Activated CD4-positive, alpha-beta T cell treated with anti-CD3 and anti-CD28 coated beads for 24 hours (primary cell): ENCODE measurements at regions not wholly inside any gene's neighbourhood (a gene's known extent, or its start where the extent isn't known, plus 50 kb on each side); places are given as distances from the start of the nearest gene placed in this dataset.

Experiments
- DNase-seq, 2 donors: peaks; one replicate each; pipeline ENCODE4 v3.0.0-alpha.2; 2020; ENCODE audit warnings: low read depth in 2 of 2

DNA sequence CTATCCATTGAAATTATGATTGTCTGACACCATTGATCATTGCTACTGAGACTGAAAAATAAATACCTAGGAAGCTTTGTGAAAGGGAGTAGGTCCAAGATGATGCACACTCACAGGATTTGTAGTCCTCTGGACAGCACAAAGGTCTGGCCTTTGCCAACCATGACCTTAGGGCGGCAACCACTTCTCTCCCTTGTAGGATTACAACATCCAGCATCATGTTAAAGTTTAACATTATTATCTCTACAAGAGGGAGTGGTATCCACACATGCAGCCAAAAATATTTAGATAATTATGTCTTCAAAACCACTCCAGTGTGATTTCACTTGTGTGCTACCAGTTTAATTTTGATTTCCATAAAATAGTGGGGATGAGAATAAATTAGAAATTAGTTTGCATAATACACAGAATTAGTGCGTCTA lies 51.1 kb upstream of the NHSL1 start:
- DNase-seq: no peak

DNA sequence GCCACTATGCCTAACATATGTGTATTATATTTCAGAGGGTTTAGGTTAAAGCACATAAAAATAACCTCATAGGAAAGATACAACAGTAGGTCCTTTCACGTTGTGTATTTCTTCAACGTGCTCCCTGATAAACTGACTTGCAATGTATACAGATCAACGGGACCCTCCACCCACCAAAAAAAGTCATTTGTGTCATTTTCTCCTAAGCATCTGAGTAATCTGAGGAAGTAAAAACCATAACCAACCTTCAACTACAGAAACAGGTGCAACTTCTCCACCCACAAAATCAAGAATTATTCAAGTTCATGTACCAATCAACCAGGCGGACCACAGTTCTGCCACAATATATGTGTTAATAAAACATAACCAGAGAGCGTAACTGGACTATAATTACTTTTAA lies 54.9 kb upstream of the NHSL1 start:
- no peak for DNase-seq

DNA sequence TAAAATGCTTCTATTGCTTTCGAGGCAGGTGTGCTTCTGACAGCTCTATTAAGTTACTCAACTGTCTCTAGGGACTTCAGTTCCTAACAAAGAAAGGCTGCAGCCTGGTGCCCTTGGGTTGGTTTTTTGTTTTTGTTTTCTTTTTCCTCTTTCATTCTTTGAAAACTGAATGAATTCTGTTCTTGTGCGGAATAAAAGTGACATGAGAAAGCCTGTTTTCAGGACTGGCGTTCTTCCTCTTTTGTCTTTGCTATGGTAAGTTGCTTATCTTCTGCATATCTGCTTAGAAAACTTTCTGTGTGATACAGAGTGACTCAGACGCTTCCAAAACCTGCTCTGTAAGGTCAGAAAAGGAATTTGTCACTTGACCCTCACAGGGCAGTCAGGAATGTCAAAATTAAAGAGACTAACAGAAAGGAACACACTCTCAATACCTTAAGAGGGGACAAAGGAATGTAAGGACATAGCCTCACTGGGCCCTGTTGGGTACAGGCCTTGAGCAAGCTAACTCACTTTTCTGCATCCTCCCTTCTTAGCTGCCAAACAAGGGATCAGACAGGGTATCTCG lies 56.2 kb upstream of the NHSL1 start:
- no peak for DNase-seq

DNA sequence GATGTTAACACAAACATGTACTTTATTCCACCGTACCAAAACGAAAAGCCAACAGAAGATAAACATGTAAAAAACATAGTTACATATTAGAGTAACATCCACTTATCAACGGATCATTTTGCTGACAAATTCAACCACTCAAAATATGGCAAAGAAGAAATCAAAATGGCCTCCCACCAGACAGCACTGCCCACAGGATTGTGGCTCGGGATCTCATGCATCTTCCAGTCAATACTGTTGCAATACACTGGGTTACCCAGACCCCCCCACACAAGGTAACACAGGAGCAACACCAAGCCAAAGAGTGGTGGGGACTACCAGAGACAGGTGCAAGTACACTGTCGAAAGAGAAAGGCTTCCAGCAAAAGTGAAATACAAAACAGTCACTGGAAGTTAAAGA lies 57.9 kb upstream of the NHSL1 start:
- no peak for DNase-seq

DNA sequence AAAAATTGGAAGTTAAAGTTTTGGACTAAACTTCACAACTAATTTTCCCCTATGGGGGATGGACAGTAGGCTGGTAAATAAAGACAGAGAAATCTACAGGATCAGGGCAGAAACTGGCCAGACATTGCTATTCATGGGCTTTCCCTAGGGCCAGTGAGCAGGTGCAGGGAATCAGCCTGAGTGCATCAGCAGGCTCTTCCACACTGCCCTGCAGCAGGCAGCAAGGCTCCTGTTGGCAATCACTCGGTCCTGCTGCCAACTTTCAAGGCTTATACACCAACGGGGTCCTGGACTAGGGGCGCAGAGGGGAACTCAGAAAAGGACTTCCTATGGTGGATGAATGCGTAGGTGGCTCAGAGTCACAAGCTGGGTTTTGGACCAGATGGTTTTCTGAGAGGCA lies 59.8 kb upstream of the NHSL1 start:
- no peak for DNase-seq

DNA sequence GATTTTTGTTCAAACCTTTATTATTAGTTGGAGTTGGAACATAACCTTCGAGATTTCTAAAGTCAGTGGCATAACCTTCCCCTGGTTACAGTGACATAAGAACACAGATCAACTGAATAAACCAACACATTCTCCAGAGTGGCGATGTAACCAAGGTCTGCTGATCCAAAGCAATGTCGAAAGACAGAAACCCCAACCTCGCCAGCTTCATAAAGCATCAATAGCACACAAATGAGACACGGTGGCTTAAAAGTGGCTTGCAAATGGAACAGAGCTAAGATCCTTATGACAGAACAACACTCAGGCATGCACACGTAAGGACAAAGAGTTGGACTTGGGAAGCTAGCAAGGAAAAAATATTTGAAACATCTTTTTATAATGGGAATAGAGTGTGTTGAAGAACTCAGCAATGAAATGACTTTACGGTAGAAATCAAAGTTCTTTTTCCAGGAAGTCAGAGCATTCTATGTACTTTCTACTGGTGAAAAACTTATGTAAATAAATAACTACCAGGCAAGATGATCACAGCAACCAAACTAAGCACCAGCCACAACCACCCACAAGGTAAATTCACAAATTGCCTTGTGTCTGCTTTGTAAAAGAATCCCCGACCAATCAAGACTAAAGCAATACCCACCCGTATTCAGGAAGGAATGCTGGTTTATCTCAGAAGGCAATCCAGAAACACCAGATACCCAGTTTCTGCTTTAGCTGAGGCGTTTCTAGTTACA lies 61.0 kb upstream of the NHSL1 start:
- DNase-seq: no peak

DNA sequence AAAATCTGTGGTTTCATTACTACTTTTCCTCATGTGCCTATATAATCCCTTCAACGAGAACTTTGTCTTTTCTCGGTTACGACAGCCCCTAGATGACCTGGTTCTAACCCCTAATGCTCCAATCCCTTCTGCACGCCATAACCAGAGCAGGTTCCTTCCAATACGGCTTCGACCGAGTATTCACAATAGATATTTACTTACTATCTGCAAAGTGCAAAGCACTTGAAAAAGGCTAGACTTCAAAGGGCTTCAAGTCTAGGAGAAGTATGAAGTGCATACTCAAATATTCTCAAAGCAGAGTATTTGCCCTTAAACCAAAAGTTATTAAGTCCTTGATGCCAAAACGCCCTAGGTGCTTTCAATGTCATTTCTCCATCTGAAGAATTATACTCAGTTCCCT lies 63.4 kb upstream of the NHSL1 start:
- DNase-seq: no peak

DNA sequence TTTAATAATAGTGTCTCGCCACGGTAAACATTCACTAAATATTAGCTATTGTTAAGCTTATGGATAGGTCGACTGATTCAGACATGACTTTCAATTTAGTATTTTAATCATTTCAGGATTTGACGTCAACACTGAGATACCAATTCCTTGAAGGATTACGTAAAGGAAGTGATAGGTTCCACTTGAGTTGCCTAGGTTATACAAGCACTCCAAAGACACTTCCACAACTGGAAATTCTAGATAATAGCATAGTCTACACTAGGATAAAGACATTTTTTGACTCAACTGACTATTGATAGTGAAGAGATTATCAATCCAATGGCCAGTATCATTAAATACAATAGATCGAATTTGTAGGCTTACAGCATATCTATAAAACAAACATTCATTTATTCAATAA lies 63.9 kb upstream of the NHSL1 start:
- no peak for DNase-seq

DNA sequence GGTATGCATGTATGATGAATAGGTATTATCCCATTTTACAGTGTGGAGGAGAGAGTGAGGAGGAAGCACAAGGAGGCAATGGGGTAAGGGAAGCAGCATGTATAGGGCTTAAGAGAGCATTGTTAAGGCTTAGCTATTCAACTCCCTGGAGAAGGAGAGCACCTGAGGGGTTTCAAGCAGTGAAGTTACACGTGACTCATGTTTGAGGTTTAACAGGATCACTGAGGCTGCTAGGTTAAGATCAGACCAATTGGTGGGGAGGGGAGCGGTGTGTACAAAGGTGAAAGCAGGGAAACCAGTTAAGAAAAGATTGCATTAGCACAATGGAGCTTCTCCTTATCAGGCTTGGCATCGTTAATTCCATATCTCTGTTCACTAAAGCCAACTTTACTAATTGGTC lies 64.4 kb upstream of the NHSL1 start:
- DNase-seq: no peak

DNA sequence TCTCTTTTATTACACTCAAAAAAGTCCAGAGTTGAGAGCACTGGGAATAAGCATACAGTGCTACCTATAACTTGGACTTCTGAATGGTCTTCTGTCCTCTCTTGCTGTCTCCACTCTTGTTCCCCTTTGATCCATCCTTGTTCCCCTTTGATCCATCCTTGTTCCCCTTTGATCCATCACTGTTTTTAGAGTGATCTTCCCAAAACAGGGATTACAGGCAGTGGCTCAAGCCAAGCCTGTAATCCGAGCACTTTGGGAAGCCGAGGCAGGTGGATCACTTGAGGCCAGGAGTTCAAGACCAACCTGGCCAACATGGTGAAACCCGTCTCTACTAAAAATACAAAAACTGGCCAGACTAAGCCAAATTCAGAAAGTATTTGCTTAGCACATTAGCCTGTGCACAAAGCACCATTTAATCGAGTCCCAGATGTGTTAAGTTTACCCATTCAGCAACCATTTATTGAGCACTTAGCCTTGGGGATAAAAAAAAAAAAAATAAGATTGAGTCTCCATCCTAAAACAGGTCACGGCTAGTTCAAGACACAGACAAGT lies 65.0 kb upstream of the NHSL1 start:
- no peak for DNase-seq

DNA sequence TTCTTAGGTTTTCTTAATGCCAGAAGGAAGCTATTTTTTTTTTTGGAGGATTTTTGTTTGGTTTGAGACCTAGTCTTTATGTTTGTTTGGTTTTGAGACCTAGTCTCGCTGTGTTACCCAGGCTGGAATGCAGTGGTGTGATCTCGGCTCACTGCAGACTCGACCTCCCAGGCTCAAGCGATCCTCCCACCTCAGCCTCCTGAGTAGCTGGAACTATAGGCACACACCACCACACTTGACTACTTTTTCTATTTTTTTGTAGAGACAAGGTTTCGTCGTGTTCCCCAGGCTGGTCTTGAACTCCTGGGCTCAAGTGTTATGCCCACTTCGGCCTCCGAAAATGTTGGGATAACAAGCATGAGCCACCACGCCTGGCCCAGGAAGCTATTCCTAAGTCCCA lies 67.8 kb upstream of the NHSL1 start:
- no peak for DNase-seq

DNA sequence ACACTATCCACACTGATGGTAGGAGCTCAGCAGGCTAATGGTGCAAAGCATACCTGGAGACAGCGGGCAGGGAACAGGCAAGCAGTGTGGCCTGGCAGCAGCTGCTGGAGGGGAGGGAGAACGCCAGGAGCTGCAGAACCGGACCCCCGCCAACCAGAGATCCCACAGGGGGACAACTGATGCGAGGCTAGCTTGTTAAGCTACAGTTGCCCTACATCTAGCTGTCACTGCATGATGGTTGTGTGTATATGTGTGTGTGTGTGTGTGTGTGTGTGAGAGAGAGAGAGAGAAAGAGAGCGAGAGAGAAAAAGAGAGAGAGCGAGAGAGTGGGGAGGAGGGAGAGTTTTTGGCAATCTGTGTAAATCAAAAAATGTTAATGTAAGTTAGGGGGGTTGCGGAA lies 69.7 kb upstream of the NHSL1 start:
- no peak for DNase-seq

DNA sequence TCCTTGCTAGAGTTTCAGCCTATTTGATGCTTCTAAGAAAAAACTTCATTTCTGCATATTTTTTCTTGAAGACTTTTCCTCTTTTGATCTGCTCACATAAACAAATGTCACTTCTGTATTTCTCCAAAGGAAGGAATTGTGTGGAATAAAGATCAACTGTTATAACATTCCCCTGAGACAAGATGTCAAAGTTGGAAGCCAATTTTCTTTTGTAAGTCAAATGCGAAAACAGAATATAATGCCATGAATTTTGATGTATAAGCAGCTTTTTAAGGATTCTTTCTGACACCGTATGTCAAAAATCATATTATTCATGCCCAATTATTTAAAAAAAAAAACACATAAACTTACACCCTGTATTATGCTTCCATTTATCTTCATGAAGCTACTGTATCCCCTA lies 70.3 kb upstream of the NHSL1 start:
- DNase-seq: no peak

DNA sequence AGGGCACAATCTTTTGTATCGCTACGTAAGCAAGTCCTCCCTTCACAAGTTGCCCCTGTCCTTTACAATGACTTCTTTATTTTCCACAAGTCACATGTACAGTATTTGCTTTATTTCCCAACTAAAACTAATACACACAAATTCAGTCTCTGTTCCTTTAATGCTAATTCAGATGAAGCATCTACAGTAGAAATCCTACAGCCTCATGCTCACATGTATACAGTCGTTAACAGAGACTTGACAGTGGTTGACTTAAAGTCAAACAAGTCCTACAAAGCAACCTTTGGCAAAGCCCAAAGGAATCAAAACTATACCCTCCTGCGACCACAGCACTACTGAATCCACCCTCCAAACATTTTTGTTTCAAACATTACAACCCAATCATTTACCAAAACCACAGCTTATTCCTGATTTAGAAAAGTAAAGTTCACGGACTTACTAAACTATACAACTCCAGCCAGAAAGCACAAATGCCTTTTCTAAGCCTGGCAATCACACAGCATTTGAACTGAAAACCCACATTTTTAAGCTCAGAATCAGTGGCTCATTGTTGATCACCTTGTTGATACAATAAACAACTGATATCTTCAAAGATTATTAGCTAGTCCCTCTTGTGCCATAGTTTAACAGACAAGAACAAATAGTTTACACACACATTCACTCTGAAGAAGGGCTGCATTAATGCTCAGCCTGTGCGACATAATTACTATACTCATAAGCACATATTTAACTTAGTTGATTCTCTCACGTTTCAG lies 70.9 kb upstream of the NHSL1 start:
- no peak for DNase-seq

DNA sequence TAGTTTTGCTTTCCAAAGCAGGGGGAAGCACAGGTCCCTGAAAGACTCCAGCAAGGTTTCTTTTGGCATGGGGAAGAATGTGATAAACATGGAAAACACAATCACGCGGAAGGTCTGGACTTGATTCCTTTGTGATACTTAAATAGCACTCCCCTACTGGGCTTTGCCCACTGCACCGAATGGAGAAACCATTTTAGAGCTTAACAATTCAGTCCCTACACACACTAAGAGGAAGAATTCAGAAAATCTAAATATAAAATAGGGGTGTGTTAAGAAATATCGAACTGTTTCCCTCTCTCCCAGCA lies 71.4 kb upstream of the NHSL1 start:
- DNase-seq: no peak

DNA sequence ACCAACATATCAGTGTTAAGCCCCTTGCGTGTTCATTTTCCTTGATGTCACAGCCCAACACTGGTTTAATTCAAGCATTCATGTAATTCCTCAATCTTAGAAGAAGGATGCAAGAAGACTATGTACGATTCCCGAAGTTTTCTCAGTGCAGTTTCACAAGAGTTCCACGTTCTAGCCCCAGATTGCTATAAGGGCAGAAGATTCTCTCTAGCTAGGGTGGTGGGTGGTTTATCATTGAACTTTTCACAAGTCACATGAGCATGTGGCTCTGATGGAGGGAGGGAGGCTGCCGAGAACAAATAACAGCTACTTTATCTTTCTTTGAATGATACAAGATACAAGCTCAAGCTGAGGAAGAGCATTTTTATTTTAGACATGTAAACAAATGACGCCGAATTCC lies 71.9 kb upstream of the NHSL1 start:
- DNase-seq: no peak

DNA sequence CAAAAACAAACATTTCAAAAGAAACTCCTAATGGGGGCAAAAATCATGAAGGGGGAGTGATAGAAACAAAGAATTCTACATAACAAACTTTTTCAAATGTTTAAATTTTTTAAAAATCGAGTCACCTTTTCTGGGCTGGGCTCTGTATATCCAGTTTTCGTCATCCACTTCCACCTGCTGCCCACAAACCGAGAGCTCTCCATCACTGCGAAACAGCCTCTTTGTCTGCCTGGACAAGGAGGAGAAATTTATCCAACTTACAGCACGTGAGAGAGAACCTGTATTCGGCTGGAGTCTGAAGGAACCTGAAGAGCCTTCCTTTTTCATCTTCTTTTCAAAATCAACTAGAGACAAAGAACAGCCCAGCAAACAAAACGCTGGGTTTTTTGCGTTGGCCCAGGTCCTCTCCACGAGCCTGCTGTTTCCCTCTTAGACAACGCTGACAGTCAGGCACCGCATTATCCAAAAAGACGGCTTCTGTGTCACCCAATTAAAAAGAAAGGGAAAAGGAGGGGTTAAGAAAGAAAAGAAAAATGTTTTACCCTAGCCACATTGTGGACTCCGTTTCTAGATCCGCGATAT lies 72.4 kb upstream of the NHSL1 start:
- no peak for DNase-seq

DNA sequence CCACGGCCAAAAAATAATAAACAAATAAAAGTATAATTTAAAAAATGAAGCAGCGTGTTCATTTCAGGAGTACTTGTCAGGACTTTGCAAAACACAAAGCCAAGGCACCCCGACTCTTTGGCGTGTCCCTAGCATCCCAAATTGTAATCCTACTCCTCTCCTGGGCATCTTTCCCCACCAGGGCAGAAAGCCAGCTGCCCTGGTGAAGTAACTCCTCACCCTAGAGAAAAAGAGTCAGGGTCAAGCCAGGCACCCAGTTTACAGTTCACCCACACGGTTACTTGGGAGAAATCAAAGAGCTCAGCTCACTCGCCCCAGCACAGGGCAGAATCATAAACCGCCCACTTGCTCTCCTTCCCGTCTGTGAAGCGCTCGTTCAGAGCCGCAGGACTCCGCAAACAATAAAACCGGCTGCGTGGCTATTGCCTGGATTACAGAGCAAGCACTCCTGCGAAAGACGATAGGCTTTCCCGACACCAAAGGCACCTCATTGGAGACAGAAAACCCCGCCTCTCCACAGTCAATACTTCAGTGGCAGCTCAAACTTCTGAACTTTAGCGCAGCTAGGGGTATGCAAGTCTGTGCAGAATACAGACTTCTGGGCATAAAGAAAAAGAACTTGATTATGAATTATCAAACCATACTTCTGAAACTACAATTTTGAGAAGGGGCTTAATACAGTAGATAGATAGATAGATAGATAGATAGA lies 73.0 kb upstream of the NHSL1 start:
- DNase-seq: peak in 1 of 2 donors; percentile 1

DNA sequence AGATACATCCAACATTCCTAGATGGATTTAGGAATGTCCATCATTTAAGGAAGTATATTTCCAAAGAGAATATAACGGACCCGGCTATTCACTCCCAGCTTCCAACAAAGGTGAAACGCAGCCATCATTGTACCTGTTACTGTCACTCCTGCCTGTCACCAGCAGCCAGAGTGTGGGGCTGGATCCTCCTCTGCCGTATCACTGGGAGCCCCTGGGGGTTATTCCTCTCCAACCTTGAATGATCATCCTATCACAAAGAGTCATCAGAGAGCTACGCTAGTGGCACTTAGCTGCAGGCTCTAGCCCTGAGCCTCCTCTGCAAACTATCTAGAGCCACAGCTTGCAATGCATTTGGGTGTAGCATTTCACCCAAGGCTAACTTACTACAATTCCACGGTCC lies 73.6 kb upstream of the NHSL1 start:
- no peak for DNase-seq

DNA sequence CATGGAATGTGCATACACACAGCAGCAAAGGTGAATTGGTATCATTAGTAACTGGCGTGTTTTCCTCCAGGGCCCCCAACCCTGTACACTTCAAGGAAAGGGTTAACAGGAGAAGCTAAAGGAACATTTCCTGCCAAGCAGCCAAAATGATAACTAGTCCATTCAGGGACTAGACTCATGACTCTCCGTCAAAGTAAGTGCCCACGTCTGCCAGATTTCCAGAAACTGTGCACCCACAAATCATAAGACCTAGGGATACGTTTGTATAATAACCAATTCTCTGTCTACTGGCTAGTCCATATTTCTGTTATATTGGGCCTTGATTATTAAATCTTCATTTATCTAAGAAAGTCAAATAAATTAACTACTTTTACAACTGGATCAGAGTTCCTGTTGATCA lies 76.0 kb upstream of the NHSL1 start:
- DNase-seq: no peak

DNA sequence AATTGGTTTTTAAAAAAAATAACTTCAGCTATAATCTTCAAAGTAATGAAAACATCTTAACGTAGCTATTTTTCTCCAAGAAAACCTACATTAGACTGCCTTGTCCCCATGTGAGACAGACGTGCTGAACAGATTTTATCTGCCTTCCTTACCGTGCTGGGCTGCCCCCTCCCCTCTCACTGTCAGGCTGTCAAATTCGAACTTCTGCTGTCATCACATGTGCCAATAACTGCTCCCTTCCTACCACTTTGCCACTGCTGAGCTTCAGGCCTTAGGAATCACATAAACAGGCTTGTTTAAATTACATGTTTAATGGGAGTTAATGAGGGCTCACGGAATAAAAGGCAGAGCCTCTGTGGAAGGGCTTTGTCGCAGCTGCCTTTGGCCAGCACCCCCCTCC lies 77.0 kb upstream of the NHSL1 start:
- DNase-seq: no peak
